SK-N-SH (cell line): ENCODE measurements at regions not wholly inside any gene's neighbourhood (a gene's known extent, or its start where the extent isn't known, plus 50 kb on each side); places are given as distances from the start of the nearest gene placed in this dataset.

Experiments
- CTCF ChIP-seq: fragments of 200-600 bp; sonication (generic); IDR thresholded peaks from 2 replicates; pipeline ENCODE4 v1.6.1; 2017; ENCODE audit warnings: antibody characterized with exemption, mild to moderate bottlenecking, moderate library complexity
- EZH2phosphoT487 ChIP-seq: fragments of 200-600 bp; sonication (generic); IDR thresholded peaks from 2 replicates; pipeline ENCODE4 v1.6.1; 2017; ENCODE audit warnings: low read depth, mixed run types, mild to moderate bottlenecking, antibody characterized with exemption, moderate library complexity, borderline replicate concordance
- MEF2A ChIP-seq: IDR thresholded peaks from 2 replicates; pipeline ENCODE4 v1.4.0; 2012; ENCODE audit warnings: low read depth, borderline replicate concordance
- NFIC ChIP-seq: IDR thresholded peaks from 2 replicates; pipeline ENCODE4 v1.4.0; 2012; ENCODE audit warnings: borderline replicate concordance
- SMC3 ChIP-seq: IDR thresholded peaks from 2 replicates; pipeline ENCODE4 v1.6.1; 2012; ENCODE audit warnings: low read depth, low read length, improper control_type of control experiment
- TF ChIP-seq, protein P1 (sequence below): IDR thresholded peaks from 2 replicates; pipeline ENCODE4 v1.6.1; 2012; ENCODE audit warnings: mild to moderate bottlenecking, low read depth, low read length, moderate library complexity

- TF ChIP-seq MEF2A (no peak), CTCF (no peak), EZH2phosphoT487 (no peak), NFIC (no peak), SMC3 (no peak)
- TF ChIP-seq, protein P1, sequence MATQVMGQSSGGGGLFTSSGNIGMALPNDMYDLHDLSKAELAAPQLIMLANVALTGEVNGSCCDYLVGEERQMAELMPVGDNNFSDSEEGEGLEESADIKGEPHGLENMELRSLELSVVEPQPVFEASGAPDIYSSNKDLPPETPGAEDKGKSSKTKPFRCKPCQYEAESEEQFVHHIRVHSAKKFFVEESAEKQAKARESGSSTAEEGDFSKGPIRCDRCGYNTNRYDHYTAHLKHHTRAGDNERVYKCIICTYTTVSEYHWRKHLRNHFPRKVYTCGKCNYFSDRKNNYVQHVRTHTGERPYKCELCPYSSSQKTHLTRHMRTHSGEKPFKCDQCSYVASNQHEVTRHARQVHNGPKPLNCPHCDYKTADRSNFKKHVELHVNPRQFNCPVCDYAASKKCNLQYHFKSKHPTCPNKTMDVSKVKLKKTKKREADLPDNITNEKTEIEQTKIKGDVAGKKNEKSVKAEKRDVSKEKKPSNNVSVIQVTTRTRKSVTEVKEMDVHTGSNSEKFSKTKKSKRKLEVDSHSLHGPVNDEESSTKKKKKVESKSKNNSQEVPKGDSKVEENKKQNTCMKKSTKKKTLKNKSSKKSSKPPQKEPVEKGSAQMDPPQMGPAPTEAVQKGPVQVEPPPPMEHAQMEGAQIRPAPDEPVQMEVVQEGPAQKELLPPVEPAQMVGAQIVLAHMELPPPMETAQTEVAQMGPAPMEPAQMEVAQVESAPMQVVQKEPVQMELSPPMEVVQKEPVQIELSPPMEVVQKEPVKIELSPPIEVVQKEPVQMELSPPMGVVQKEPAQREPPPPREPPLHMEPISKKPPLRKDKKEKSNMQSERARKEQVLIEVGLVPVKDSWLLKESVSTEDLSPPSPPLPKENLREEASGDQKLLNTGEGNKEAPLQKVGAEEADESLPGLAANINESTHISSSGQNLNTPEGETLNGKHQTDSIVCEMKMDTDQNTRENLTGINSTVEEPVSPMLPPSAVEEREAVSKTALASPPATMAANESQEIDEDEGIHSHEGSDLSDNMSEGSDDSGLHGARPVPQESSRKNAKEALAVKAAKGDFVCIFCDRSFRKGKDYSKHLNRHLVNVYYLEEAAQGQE = no peak
Observed at GRCh38 chr6:122109075-122109474, 290.4 kb upstream of the HSF2 start.
